OCI-LY1 (cell line): ENCODE measurements at regions not wholly inside any gene's neighbourhood (a gene's known extent, or its start where the extent isn't known, plus 50 kb on each side); places are given as distances from the start of the nearest gene placed in this dataset.

Experiments used
- EZH2 ChIP-seq: fragments of 200-600 bp; sonication (generic), shearing (Covaris generic); IDR thresholded peaks from 2 replicates; pipeline ENCODE4 v1.8.0; 2017; ENCODE audit warnings: borderline replicate concordance, mixed run types, mild to moderate bottlenecking, antibody characterized with exemption, low read length, moderate library complexity, mixed read lengths
- TF ChIP-seq, protein P1 (sequence below): fragments of 200-600 bp; sonication (generic), shearing (Covaris generic); IDR thresholded peaks from 2 replicates; pipeline ENCODE4 v1.5.1; 2017; ENCODE audit warnings: mild to moderate bottlenecking, antibody characterized with exemption, low read length, moderate library complexity, mixed read lengths

DNA sequence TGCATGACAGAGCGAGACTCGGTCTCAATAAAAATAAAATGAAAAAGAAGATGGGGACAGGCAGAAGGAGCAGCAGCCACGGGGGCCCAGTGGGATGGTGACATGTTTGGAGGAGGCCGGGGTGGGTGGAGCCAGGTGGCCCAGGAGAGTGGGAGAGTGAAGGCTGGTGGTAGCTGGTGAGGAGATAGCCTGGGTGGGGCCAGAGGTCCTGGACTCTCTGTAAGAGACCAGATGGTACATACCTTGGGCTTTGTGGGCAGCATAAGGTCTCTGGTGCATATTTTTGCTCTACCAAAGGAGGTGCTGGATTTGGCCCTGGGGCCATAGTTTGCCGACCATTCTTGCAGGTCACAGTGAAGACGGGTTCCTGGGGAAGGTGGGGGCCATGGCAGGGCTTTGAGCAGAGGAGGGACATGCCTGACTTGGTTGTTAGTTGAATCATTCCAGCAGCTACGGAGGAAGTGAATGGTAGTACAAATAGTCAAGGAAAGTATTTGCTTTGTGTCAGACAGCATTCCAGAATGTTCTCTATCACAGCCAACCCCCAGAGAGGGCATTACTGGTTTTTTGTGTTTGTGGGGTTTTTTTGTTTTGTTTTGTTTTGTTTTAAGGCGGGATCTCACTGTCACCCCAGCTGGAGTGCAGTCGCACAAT is 69.1 kb downstream of the ARHGEF18 start:
- TF ChIP-seq, protein P1, sequence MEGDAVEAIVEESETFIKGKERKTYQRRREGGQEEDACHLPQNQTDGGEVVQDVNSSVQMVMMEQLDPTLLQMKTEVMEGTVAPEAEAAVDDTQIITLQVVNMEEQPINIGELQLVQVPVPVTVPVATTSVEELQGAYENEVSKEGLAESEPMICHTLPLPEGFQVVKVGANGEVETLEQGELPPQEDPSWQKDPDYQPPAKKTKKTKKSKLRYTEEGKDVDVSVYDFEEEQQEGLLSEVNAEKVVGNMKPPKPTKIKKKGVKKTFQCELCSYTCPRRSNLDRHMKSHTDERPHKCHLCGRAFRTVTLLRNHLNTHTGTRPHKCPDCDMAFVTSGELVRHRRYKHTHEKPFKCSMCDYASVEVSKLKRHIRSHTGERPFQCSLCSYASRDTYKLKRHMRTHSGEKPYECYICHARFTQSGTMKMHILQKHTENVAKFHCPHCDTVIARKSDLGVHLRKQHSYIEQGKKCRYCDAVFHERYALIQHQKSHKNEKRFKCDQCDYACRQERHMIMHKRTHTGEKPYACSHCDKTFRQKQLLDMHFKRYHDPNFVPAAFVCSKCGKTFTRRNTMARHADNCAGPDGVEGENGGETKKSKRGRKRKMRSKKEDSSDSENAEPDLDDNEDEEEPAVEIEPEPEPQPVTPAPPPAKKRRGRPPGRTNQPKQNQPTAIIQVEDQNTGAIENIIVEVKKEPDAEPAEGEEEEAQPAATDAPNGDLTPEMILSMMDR = no peak
- TF ChIP-seq EZH2 = no peak
